HG02623 (cell line): ENCODE measurements at regions not wholly inside any gene's neighbourhood (a gene's known extent, or its start where the extent isn't known, plus 50 kb on each side); places are given as distances from the start of the nearest gene placed in this dataset.

ENCODE experiments used
- ATAC-seq: cut with Tn5 transposase; IDR thresholded peaks from one replicate; pipeline ENCODE4 v1.9.1; 2021; ENCODE audit warnings: moderate library complexity; ENCODE audit not compliant: unreplicated experiment

GRCh38 chr7:52501696-52502095 lies 533.7 kb upstream of the POM121L12 start:
- no peak for ATAC-seq

- no peak for ATAC-seq
Observed at GRCh38 chr7:52500841-52501240, 534.6 kb upstream of the POM121L12 start.

- no peak for ATAC-seq
Observed at GRCh38 chr7:52498366-52498765, 537.1 kb upstream of the POM121L12 start.

- ATAC-seq, result no peak
Observed at GRCh38 chr7:52486267-52486666, 549.2 kb upstream of the POM121L12 start.

- ATAC-seq, result no peak
Observed at GRCh38 chr7:52482076-52482475, 553.4 kb upstream of the POM121L12 start.

- ATAC-seq, result no peak
Observed at GRCh38 chr7:52481571-52481970, 553.9 kb upstream of the POM121L12 start.

GRCh38 chr7:52479990-52480389 lies 555.4 kb upstream of the POM121L12 start:
- no peak for ATAC-seq

GRCh38 chr7:52475001-52475582 lies 560.3 kb upstream of the POM121L12 start:
- no peak for ATAC-seq

- no peak for ATAC-seq
Observed at GRCh38 chr7:52473756-52474155, 561.7 kb upstream of the POM121L12 start.

- ATAC-seq, result no peak
Observed at GRCh38 chr7:52472006-52472620, 563.3 kb upstream of the POM121L12 start.

GRCh38 chr7:52465216-52465615 lies 570.2 kb upstream of the POM121L12 start:
- no peak for ATAC-seq

- no peak for ATAC-seq
Observed at GRCh38 chr7:52463341-52463740, 572.1 kb upstream of the POM121L12 start.

GRCh38 chr7:52462474-52462873 lies 573.0 kb upstream of the POM121L12 start:
- ATAC-seq, result no peak

GRCh38 chr7:52455571-52455970 lies 579.9 kb upstream of the POM121L12 start:
- ATAC-seq, result no peak

GRCh38 chr7:52450816-52451215 lies 584.6 kb upstream of the POM121L12 start:
- no peak for ATAC-seq

- no peak for ATAC-seq
Observed at GRCh38 chr7:52447581-52448180, 587.8 kb upstream of the POM121L12 start.

- no peak for ATAC-seq
Observed at GRCh38 chr7:52436278-52436677, 599.2 kb upstream of the POM121L12 start.

- ATAC-seq, result no peak
Observed at GRCh38 chr7:52431082-52431815, 604.2 kb upstream of the POM121L12 start.

GRCh38 chr7:52423251-52423650 lies 612.2 kb upstream of the POM121L12 start:
- ATAC-seq, result no peak

- no peak for ATAC-seq
Observed at GRCh38 chr7:52413051-52413450, 622.4 kb upstream of the POM121L12 start.

GRCh38 chr7:52410032-52410431 lies 625.4 kb upstream of the POM121L12 start:
- no peak for ATAC-seq

- no peak for ATAC-seq
Observed at GRCh38 chr7:52406808-52407207, 628.6 kb upstream of the POM121L12 start.
